BE2C (cell line): ENCODE measurements at regions not wholly inside any gene's neighbourhood (a gene's known extent, or its start where the extent isn't known, plus 50 kb on each side); places are given as distances from the start of the nearest gene placed in this dataset.

Source experiments
- DNase-seq: peaks from one replicate; pipeline ENCODE4 v3.0.0-alpha.2; 2020
- H3K27me3 ChIP-seq: fragments of 250-450 bp; sonication (Bioruptor Pico); 2 replicates; pipeline ENCODE4 v1.5.1; 2020; ENCODE audit warnings: mild to moderate bottlenecking
- H3K36me3 ChIP-seq: fragments of 250-450 bp; sonication (Bioruptor Pico); 2 replicates; pipeline ENCODE4 v1.5.1; 2020; ENCODE audit warnings: mild to moderate bottlenecking
- H3K4me1 ChIP-seq: fragments of 250-450 bp; sonication (Bioruptor Pico); 2 replicates; pipeline ENCODE4 v1.5.1; 2020
- H3K4me3 ChIP-seq: 2 replicates; pipeline ENCODE4 v1.5.1; 2011; ENCODE audit warnings: low read depth, low read length
- H3K9me3 ChIP-seq: fragments of 250-450 bp; sonication (Bioruptor Pico); 2 replicates; pipeline ENCODE4 v1.5.1; 2020
- CTCF ChIP-seq: IDR thresholded peaks from 2 replicates; pipeline ENCODE4 v1.5.1; 2012; ENCODE audit warnings: mild to moderate bottlenecking, low read depth, low read length

GRCh38 chr1:185581961-185582725 lies 152.0 kb upstream of the HMCN1 start:
- TF ChIP-seq CTCF, result no peak
- Histone ChIP-seq H3K4me3 (no peak overlapping the region), H3K36me3 (no peaks in the 10 kb centered on the region), H3K27me3 (no peaks in the 10 kb centered on the region), H3K9me3 (no peaks in the 10 kb centered on the region), H3K4me1 (no peaks in the 10 kb centered on the region)
- DNase-seq, result no peak

GRCh38 chr1:185581020-185581419 lies 153.2 kb upstream of the HMCN1 start:
- Histone ChIP-seq H3K27me3 (no peaks in the 10 kb centered on the region), H3K4me1 (no peaks in the 10 kb centered on the region), H3K36me3 (no peaks in the 10 kb centered on the region), H3K4me3 (no peak overlapping the region), H3K9me3 (no peaks in the 10 kb centered on the region)
- no peak for TF ChIP-seq CTCF
- no peak for DNase-seq

GRCh38 chr1:185578293-185578692 lies 155.9 kb upstream of the HMCN1 start:
- no peak overlapping the region for H3K4me3 ChIP-seq
- DNase-seq, result no peak
- H3K27me3 ChIP-seq, result no peaks in the 10 kb centered on the region
- no peak for TF ChIP-seq CTCF
- no peaks in the 10 kb centered on the region for H3K4me1 ChIP-seq
- H3K36me3 ChIP-seq, result no peaks in the 10 kb centered on the region
- H3K9me3 ChIP-seq, result no peaks in the 10 kb centered on the region

GRCh38 chr1:185574139-185574875 lies 159.9 kb upstream of the HMCN1 start:
- Histone ChIP-seq H3K4me1 (no peaks in the 10 kb centered on the region), H3K27me3 (no peaks in the 10 kb centered on the region), H3K36me3 (no peaks in the 10 kb centered on the region), H3K4me3 (no peak overlapping the region), H3K9me3 (no peaks in the 10 kb centered on the region)
- no peak for TF ChIP-seq CTCF
- no peak for DNase-seq

- Histone ChIP-seq H3K4me3 (no peak overlapping the region), H3K9me3 (no peaks in the 10 kb centered on the region), H3K4me1 (no peaks in the 10 kb centered on the region), H3K27me3 (no peaks in the 10 kb centered on the region), H3K36me3 (no peaks in the 10 kb centered on the region)
- no peak for TF ChIP-seq CTCF
- no peak for DNase-seq
These were observed 160.5 kb upstream of the HMCN1 start for GRCh38 chr1:185573677-185574076.

GRCh38 chr1:185573162-185573561 lies 161.0 kb upstream of the HMCN1 start:
- Histone ChIP-seq H3K9me3 (no peaks in the 10 kb centered on the region), H3K27me3 (no peaks in the 10 kb centered on the region), H3K4me1 (no peaks in the 10 kb centered on the region), H3K4me3 (no peak overlapping the region), H3K36me3 (no peaks in the 10 kb centered on the region)
- DNase-seq, result no peak
- TF ChIP-seq CTCF, result no peak
